ENCODE measurements at regions not wholly inside any gene's neighbourhood (a gene's known extent, or its start where the extent isn't known, plus 50 kb on each side); places are given as distances from the start of the nearest gene placed in this dataset.

DNA sequence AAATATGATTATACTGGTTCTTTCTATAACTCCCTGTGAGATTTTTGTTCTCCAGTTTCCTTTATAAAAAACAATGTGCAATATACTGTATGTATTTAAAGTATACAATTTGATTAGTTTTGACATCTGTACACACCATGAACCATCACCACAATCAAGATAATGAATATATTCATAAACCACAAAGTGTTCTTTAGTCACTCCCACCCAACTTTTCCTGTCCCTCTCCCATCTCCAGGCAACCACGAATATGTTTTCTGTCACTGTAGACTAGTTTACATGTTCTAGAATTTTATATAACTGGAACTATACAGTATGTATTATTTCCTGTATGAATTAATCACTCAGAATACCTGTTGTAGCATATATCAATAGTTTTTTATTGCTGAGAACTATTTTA lies 177.0 kb upstream of the MBNL1 start:
- Histone ChIP-seq H3F3A (ENCODE audit: insufficient read depth) (no peaks in the 10 kb centered on the region), H4K20me1 (ENCODE audit: insufficient read depth) (no peaks in the 10 kb centered on the region), H3K9me2 (ENCODE audit: insufficient read depth) (no peaks in the 10 kb centered on the region; the same call in 1 of the 2 replicates), H3K79me2 (ENCODE audit: insufficient read depth) (no peaks in the 10 kb centered on the region), H3K9ac (no peak overlapping the region), H3K27ac (no peak overlapping the region), H3K4me3 (no peak overlapping the region), H3K4me2 (ENCODE audit: unreplicated experiment) (no peak overlapping the region), H3K4me1 (ENCODE audit: insufficient read depth) (no peaks in the 10 kb centered on the region), H2AFZ (no peak overlapping the region), H3K9me3 (ENCODE audit: low read depth) (no peaks in the 10 kb centered on the region), H3K27me3 (replicated peaks; ENCODE audit: insufficient read depth) (no peaks in the 10 kb centered on the region), H3K36me3 (ENCODE audit: low read depth) (no peaks in the 10 kb centered on the region)
- in situ Hi-C loops (cut with MboI) = no loop called here
- TF ChIP-seq EZH2phosphoT487 (IDR thresholded peaks at IDR 0.05; ENCODE audit: insufficient read depth, low read depth) (no peak), EZH2 (IDR thresholded peaks at IDR 0.05; ENCODE audit: insufficient read depth, poor library complexity, severe bottlenecking) (no peak)
- DNase-seq = no peak
- WGBS, 2 experiments (ENCODE audit: low coverage in 1 of 2, low lambda C conversion rate in 2 of 2, missing lambda C conversion rate in 2 of 2) = 81 to 88% methylated on average over 1 of the region's 1 CpG

GRCh38 chr3:152093901-152094300 lies 174.8 kb upstream of the MBNL1 start:
- no peak overlapping the region for H3K4me2 ChIP-seq (ENCODE audit: unreplicated experiment)
- H3K36me3 ChIP-seq (ENCODE audit: low read depth) = no peaks in the 10 kb centered on the region
- no peak overlapping the region for H3K27ac ChIP-seq
- no peaks in the 10 kb centered on the region for H3K79me2 ChIP-seq (ENCODE audit: insufficient read depth)
- H4K20me1 ChIP-seq (ENCODE audit: insufficient read depth) = no peaks in the 10 kb centered on the region
- H3K27me3 ChIP-seq (replicated peaks; ENCODE audit: insufficient read depth) = no peaks in the 10 kb centered on the region
- no peaks in the 10 kb centered on the region for H3K9me3 ChIP-seq (ENCODE audit: low read depth)
- DNase-seq = no peak
- no peak overlapping the region for H3K4me3 ChIP-seq
- H3F3A ChIP-seq (ENCODE audit: insufficient read depth) = no peaks in the 10 kb centered on the region
- H3K4me1 ChIP-seq (ENCODE audit: insufficient read depth) = no peaks in the 10 kb centered on the region
- in situ Hi-C loops (cut with MboI) = no loop called here
- H3K9ac ChIP-seq = no peak overlapping the region
- no peak overlapping the region for H2AFZ ChIP-seq
- H3K9me2 ChIP-seq (ENCODE audit: insufficient read depth) = no peaks in the 10 kb centered on the region; the same call in 1 of the 2 replicates
- TF ChIP-seq EZH2phosphoT487 (IDR thresholded peaks at IDR 0.05; ENCODE audit: insufficient read depth, low read depth) (no peak), EZH2 (IDR thresholded peaks at IDR 0.05; ENCODE audit: insufficient read depth, poor library complexity, severe bottlenecking) (no peak)

- H3K27me3 ChIP-seq (replicated peaks; ENCODE audit: insufficient read depth) = no peaks in the 10 kb centered on the region
- no peak for DNase-seq
- H4K20me1 ChIP-seq (ENCODE audit: insufficient read depth) = no peaks in the 10 kb centered on the region
- H3K27ac ChIP-seq = no peak overlapping the region
- H3K9ac ChIP-seq = no peak overlapping the region
- no peak overlapping the region for H3K4me3 ChIP-seq
- no peaks in the 10 kb centered on the region for H3K9me3 ChIP-seq (ENCODE audit: low read depth)
- no peaks in the 10 kb centered on the region for H3K79me2 ChIP-seq (ENCODE audit: insufficient read depth)
- H3K9me2 ChIP-seq (ENCODE audit: insufficient read depth) = no peaks in the 10 kb centered on the region; the same call in 1 of the 2 replicates
- no peaks in the 10 kb centered on the region for H3F3A ChIP-seq (ENCODE audit: insufficient read depth)
- in situ Hi-C loops (cut with MboI) = no loop called here
- no peaks in the 10 kb centered on the region for H3K4me1 ChIP-seq (ENCODE audit: insufficient read depth)
- H3K4me2 ChIP-seq (ENCODE audit: unreplicated experiment) = no peak overlapping the region
- no peak overlapping the region for H2AFZ ChIP-seq
- H3K36me3 ChIP-seq (ENCODE audit: low read depth) = no peaks in the 10 kb centered on the region
- TF ChIP-seq EZH2 (IDR thresholded peaks at IDR 0.05; ENCODE audit: insufficient read depth, poor library complexity, severe bottlenecking) (no peak), EZH2phosphoT487 (IDR thresholded peaks at IDR 0.05; ENCODE audit: insufficient read depth, low read depth) (no peak)
Observed at GRCh38 chr3:152094406-152094805, 174.3 kb upstream of the MBNL1 start.

- no peak overlapping the region for H3K4me2 ChIP-seq (ENCODE audit: unreplicated experiment)
- H2AFZ ChIP-seq = no peak overlapping the region
- no peaks in the 10 kb centered on the region for H3F3A ChIP-seq (ENCODE audit: insufficient read depth)
- H3K4me1 ChIP-seq (ENCODE audit: insufficient read depth) = no peaks in the 10 kb centered on the region
- H3K27me3 ChIP-seq (replicated peaks; ENCODE audit: insufficient read depth) = no peaks in the 10 kb centered on the region
- H4K20me1 ChIP-seq (ENCODE audit: insufficient read depth) = no peaks in the 10 kb centered on the region
- H3K9me2 ChIP-seq (ENCODE audit: insufficient read depth) = no peaks in the 10 kb centered on the region; the same call in 1 of the 2 replicates
- no peak overlapping the region for H3K27ac ChIP-seq
- TF ChIP-seq EZH2phosphoT487 (IDR thresholded peaks at IDR 0.05; ENCODE audit: insufficient read depth, low read depth) (no peak), EZH2 (IDR thresholded peaks at IDR 0.05; ENCODE audit: insufficient read depth, poor library complexity, severe bottlenecking) (no peak)
- H3K4me3 ChIP-seq = no peak overlapping the region
- H3K79me2 ChIP-seq (ENCODE audit: insufficient read depth) = no peaks in the 10 kb centered on the region
- DNase-seq = no peak
- H3K9me3 ChIP-seq (ENCODE audit: low read depth) = no peaks in the 10 kb centered on the region
- H3K36me3 ChIP-seq (ENCODE audit: low read depth) = no peaks in the 10 kb centered on the region
- H3K9ac ChIP-seq = no peak overlapping the region
- in situ Hi-C loops (cut with MboI) = no loop called here
Observed at GRCh38 chr3:152095472-152095871, 173.3 kb upstream of the MBNL1 start.

- H3K4me2 ChIP-seq (ENCODE audit: unreplicated experiment) = no peak overlapping the region
- TF ChIP-seq EZH2phosphoT487 (IDR thresholded peaks at IDR 0.05; ENCODE audit: insufficient read depth, low read depth) (no peak), EZH2 (IDR thresholded peaks at IDR 0.05; ENCODE audit: insufficient read depth, poor library complexity, severe bottlenecking) (no peak)
- 90 to 93% methylated on average over 5 of the region's 5 CpGs for WGBS, 2 experiments (ENCODE audit: low coverage in 1 of 2, low lambda C conversion rate in 2 of 2, missing lambda C conversion rate in 2 of 2)
- no peaks in the 10 kb centered on the region for H3K4me1 ChIP-seq (ENCODE audit: insufficient read depth)
- H3K4me3 ChIP-seq = no peak overlapping the region
- H3K27me3 ChIP-seq (replicated peaks; ENCODE audit: insufficient read depth) = no peaks in the 10 kb centered on the region
- no peaks in the 10 kb centered on the region for H3F3A ChIP-seq (ENCODE audit: insufficient read depth)
- no peaks in the 10 kb centered on the region for H3K36me3 ChIP-seq (ENCODE audit: low read depth)
- H3K79me2 ChIP-seq (ENCODE audit: insufficient read depth) = no peaks in the 10 kb centered on the region
- H3K9ac ChIP-seq = no peak overlapping the region
- H3K9me2 ChIP-seq (ENCODE audit: insufficient read depth) = no peaks in the 10 kb centered on the region; the same call in 1 of the 2 replicates
- no peak for DNase-seq
- H3K27ac ChIP-seq = no peak overlapping the region
- H4K20me1 ChIP-seq (ENCODE audit: insufficient read depth) = no peaks in the 10 kb centered on the region
- H2AFZ ChIP-seq = no peak overlapping the region
- in situ Hi-C loops (cut with MboI) = no loop called here
- H3K9me3 ChIP-seq (ENCODE audit: low read depth) = no peaks in the 10 kb centered on the region
Observed at GRCh38 chr3:152096280-152096906, 172.3 kb upstream of the MBNL1 start.

All from GM23248 (cell line).